ENCODE measurements at regions not wholly inside any gene's neighbourhood (a gene's known extent, or its start where the extent isn't known, plus 50 kb on each side); places are given as distances from the start of the nearest gene placed in this dataset.

DNA sequence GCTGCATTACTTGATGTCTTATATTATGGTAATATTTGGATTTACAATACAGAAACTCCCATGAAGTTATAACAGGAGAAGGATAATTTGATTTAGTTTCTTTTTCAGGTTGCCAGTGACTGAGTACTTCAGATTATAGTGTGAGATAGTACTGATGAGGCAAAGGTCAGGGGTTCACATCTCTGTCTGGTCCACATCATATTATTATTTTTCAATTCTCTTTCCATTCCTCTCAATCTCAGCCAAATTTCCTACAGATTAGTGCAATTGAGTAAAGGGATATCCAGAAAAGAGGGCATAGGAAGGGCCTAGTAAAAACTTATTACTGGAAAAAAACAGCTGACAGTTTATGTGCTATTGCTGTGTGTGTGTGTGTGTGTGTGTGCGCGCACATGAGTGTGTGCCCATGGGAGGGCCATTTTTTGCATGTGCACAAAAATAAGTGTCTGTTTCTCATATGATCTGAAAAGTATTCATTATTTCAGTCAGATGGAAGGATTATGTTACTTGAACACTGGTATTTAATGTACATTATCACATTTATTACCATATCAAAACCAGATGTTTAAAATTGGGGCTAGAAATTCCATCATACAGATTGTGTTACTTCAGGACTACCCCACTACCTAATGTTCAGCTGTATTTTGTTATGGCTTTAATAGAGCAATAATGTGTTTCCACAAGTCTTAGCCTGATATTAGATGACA is 78.3 kb upstream of the KCNK2 start:
- ATAC-seq (ENCODE audit: low read depth) (no peak), DNase-seq (no peak)
- no peaks in the 10 kb centered on the region for H3K9me3 ChIP-seq (ENCODE audit: control extremely low read depth in 1 of 3, control insufficient read depth in 2 of 3, insufficient read depth in 1 of 3, low read length in 2 of 3)
- no peaks in the 10 kb centered on the region for H3K4me1 Mint-ChIP-seq
- ChIA-PET POLR2A (no interaction called here), CTCF (no interaction called here)
- WGBS (ENCODE audit: insufficient coverage): no CpG with 5 or more reads among the region's 2 CpGs
- H3K9me3 Mint-ChIP-seq (ENCODE audit: insufficient read depth): peaks cover 2% of the 10 kb centered on the region
- no peak for TF ChIP-seq EZH2 (IDR thresholded peaks at IDR 0.05; ENCODE audit: borderline replicate concordance, insufficient read depth, low read depth, low read length, poor library complexity, severe bottlenecking)
- TF ChIP-seq, protein P1, sequence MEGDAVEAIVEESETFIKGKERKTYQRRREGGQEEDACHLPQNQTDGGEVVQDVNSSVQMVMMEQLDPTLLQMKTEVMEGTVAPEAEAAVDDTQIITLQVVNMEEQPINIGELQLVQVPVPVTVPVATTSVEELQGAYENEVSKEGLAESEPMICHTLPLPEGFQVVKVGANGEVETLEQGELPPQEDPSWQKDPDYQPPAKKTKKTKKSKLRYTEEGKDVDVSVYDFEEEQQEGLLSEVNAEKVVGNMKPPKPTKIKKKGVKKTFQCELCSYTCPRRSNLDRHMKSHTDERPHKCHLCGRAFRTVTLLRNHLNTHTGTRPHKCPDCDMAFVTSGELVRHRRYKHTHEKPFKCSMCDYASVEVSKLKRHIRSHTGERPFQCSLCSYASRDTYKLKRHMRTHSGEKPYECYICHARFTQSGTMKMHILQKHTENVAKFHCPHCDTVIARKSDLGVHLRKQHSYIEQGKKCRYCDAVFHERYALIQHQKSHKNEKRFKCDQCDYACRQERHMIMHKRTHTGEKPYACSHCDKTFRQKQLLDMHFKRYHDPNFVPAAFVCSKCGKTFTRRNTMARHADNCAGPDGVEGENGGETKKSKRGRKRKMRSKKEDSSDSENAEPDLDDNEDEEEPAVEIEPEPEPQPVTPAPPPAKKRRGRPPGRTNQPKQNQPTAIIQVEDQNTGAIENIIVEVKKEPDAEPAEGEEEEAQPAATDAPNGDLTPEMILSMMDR (IDR thresholded peaks at IDR 0.05): no peak
- no peak overlapping the region for H3K4me3 Mint-ChIP-seq
- H2AFZ ChIP-seq (ENCODE audit: insufficient read depth, low read depth, low read length, poor library complexity, severe bottlenecking): no peak overlapping the region
- H4K20me1 ChIP-seq (ENCODE audit: control insufficient read depth, insufficient read depth, low read length, poor library complexity, severe bottlenecking): no peaks in the 10 kb centered on the region
- H3K27ac Mint-ChIP-seq: no peak overlapping the region
- H3K79me2 ChIP-seq (ENCODE audit: control insufficient read depth, insufficient read depth, low read length): no peaks in the 10 kb centered on the region
- no peak overlapping the region for H3K9ac ChIP-seq (ENCODE audit: low read length)
- H3K4me2 ChIP-seq (replicated peaks; ENCODE audit: low read depth, low read length, poor library complexity, severe bottlenecking): no peak overlapping the region
- intact Hi-C loops (cut with micrococcal nuclease): no loop called here
- H3K27ac ChIP-seq (ENCODE audit: low read length in 2 of 2): no peak overlapping the region
- no peaks in the 10 kb centered on the region for H3K36me3 ChIP-seq (replicated peaks in 1 of 2; ENCODE audit: control extremely low read depth in 1 of 2, control insufficient read depth in 1 of 2, extremely low read depth in 1 of 2, insufficient read depth in 2 of 2, low read length in 1 of 2)
- H3K4me1 ChIP-seq (ENCODE audit: control insufficient read depth in 2 of 2, insufficient read depth in 2 of 2, low read length in 2 of 2): no peaks in the 10 kb centered on the region
- H3K27me3 Mint-ChIP-seq: no peaks in the 10 kb centered on the region
- no peaks in the 10 kb centered on the region for H3K27me3 ChIP-seq (replicated peaks in 1 of 4; ENCODE audit: control extremely low read depth in 1 of 4, control insufficient read depth in 3 of 4, insufficient read depth in 4 of 4, low read length in 3 of 4)
- no peak overlapping the region for H3K4me3 ChIP-seq (ENCODE audit: control extremely low read depth in 1 of 5, extremely low read depth in 1 of 5, insufficient read depth in 1 of 5, low read depth in 2 of 5, low read length in 4 of 5)

DNA sequence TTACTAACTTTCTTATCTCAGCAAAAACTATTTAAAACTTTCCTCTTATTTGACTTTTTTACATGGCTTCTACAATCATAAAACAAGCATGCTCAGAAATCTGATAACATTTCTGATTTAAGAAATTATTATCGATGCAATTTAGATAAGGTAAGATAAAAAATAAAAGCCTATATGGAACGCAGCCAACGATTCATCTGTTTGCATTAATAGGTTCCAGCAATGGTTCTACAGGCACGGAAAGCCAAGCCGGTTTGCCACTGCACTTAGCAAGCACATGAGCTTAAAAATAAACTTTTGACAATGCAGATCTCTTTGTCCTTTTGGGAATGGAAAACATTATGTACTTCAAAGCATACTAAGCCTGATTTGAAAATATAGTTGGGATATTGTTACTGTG is 77.5 kb upstream of the KCNK2 start:
- Mint-ChIP-seq H3K27me3 (no peaks in the 10 kb centered on the region), H3K4me1 (no peaks in the 10 kb centered on the region), H3K9me3 (ENCODE audit: insufficient read depth) (peaks cover 2% of the 10 kb centered on the region), H3K4me3 (no peak overlapping the region), H3K27ac (no peak overlapping the region)
- ChIA-PET CTCF (no interaction called here), POLR2A (no interaction called here)
- no peak overlapping the region for H3K9ac ChIP-seq (ENCODE audit: low read length)
- DNase-seq (no peak), ATAC-seq (ENCODE audit: low read depth) (no peak)
- no peak for TF ChIP-seq EZH2 (IDR thresholded peaks at IDR 0.05; ENCODE audit: borderline replicate concordance, insufficient read depth, low read depth, low read length, poor library complexity, severe bottlenecking)
- TF ChIP-seq, protein P1 (IDR thresholded peaks at IDR 0.05): no peak
- H3K4me1 ChIP-seq (ENCODE audit: control insufficient read depth in 2 of 2, insufficient read depth in 2 of 2, low read length in 2 of 2): no peaks in the 10 kb centered on the region
- intact Hi-C loops (cut with micrococcal nuclease): no loop called here
- no peak overlapping the region for H3K4me2 ChIP-seq (replicated peaks; ENCODE audit: low read depth, low read length, poor library complexity, severe bottlenecking)
- H3K79me2 ChIP-seq (ENCODE audit: control insufficient read depth, insufficient read depth, low read length): no peaks in the 10 kb centered on the region
- no peak overlapping the region for H3K4me3 ChIP-seq (ENCODE audit: control extremely low read depth in 1 of 5, extremely low read depth in 1 of 5, insufficient read depth in 1 of 5, low read depth in 2 of 5, low read length in 4 of 5)
- H4K20me1 ChIP-seq (ENCODE audit: control insufficient read depth, insufficient read depth, low read length, poor library complexity, severe bottlenecking): no peaks in the 10 kb centered on the region
- no peaks in the 10 kb centered on the region for H3K36me3 ChIP-seq (replicated peaks in 1 of 2; ENCODE audit: control extremely low read depth in 1 of 2, control insufficient read depth in 1 of 2, extremely low read depth in 1 of 2, insufficient read depth in 2 of 2, low read length in 1 of 2)
- H2AFZ ChIP-seq (ENCODE audit: insufficient read depth, low read depth, low read length, poor library complexity, severe bottlenecking): no peak overlapping the region
- H3K27me3 ChIP-seq (replicated peaks in 1 of 4; ENCODE audit: control extremely low read depth in 1 of 4, control insufficient read depth in 3 of 4, insufficient read depth in 4 of 4, low read length in 3 of 4): no peaks in the 10 kb centered on the region
- 95% methylated on average over 4 of the region's 5 CpGs for WGBS (ENCODE audit: insufficient coverage)
- no peak overlapping the region for H3K27ac ChIP-seq (ENCODE audit: low read length in 2 of 2)
- H3K9me3 ChIP-seq (ENCODE audit: control extremely low read depth in 1 of 3, control insufficient read depth in 2 of 3, insufficient read depth in 1 of 3, low read length in 2 of 3): no peaks in the 10 kb centered on the region
